Epithelial cell of esophagus (primary cell): ENCODE measurements at regions not wholly inside any gene's neighbourhood (a gene's known extent, or its start where the extent isn't known, plus 50 kb on each side); places are given as distances from the start of the nearest gene placed in this dataset.

Experiments used
- DNase-seq: peaks from one replicate; pipeline ENCODE4 v3.0.0; 2010; ENCODE audit warnings: low read depth
- H3K4me3 ChIP-seq: 2 replicates; pipeline ENCODE4 v1.5.1; 2011; ENCODE audit warnings: mild to moderate bottlenecking, low read length, control low read depth
- TF ChIP-seq, protein P1 (sequence below): IDR thresholded peaks from 2 replicates; pipeline ENCODE4 v1.5.1; 2011; ENCODE audit warnings: low read depth, mild to moderate bottlenecking, low read length, control low read depth, inconsistent platforms; ENCODE audit not compliant: insufficient read depth; ENCODE audit errors: missing control alignments

DNA sequence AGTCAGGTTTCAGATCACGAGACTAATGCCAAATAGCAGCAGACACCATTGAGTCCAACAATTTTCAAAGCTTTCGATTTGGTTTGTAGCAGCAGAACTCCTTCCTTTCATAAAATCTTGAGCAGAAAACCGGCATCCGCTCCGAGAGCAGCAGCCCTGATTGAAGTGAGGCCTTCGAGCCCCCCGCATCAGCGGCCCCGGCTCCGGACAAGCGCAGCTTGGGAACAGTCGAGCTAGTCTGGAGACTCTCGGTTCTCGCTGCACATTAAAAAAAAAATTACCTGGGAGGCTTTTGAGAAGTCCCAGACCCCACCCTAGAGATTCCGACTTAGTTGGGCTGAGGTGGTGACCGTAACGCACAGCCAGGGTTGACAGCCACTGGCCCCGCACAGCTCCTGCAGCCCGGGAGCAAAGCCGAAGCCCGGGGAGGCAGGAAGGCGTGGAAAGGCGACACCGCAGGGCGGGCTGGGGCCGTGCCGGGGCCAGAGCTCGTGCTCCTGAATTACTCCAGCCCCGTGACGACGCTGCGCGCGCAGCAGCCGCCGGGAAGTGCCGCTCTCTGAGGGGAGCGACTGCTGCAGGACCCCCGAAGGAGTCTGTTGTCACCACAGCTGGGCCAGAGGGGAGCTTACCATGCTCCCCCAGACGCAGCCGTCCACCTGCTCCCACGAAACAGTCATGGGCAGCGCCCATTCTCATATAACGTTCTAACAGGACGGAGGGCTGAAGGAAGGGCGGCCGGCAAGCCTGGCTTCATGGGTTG is 57.8 kb downstream of the SPATA19 start:
- no peak for DNase-seq
- no peak overlapping the region for H3K4me3 ChIP-seq
- TF ChIP-seq, protein P1, sequence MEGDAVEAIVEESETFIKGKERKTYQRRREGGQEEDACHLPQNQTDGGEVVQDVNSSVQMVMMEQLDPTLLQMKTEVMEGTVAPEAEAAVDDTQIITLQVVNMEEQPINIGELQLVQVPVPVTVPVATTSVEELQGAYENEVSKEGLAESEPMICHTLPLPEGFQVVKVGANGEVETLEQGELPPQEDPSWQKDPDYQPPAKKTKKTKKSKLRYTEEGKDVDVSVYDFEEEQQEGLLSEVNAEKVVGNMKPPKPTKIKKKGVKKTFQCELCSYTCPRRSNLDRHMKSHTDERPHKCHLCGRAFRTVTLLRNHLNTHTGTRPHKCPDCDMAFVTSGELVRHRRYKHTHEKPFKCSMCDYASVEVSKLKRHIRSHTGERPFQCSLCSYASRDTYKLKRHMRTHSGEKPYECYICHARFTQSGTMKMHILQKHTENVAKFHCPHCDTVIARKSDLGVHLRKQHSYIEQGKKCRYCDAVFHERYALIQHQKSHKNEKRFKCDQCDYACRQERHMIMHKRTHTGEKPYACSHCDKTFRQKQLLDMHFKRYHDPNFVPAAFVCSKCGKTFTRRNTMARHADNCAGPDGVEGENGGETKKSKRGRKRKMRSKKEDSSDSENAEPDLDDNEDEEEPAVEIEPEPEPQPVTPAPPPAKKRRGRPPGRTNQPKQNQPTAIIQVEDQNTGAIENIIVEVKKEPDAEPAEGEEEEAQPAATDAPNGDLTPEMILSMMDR: no peak

DNA sequence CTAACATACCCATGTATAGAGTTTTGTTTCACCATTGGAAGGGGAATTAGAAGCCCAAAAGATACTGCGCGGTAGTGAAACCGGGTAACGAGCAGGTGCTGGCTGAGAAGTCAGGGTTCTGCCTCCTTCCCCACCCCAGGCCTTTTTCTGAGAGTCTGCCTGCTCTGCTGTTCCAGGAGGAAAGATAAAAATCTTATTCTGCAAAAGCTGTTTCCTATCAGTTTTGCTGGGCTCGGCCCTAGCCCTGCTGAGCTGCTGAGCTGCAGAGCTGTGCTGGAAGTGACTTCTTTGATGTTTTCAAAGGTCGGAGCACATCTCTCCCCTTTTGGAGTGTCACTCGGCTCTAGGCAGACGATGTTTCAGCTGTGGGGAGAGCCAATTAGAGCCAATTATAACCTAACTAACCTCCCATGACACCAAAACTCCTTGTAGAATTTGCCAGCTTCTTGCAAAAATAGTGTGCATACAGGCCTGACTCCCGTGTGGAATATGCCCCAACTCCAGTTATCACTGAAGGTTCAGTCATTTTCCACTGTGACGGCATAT is 59.4 kb downstream of the SPATA19 start:
- TF ChIP-seq, protein P1: no peak
- no peak overlapping the region for H3K4me3 ChIP-seq
- DNase-seq: no peak

DNA sequence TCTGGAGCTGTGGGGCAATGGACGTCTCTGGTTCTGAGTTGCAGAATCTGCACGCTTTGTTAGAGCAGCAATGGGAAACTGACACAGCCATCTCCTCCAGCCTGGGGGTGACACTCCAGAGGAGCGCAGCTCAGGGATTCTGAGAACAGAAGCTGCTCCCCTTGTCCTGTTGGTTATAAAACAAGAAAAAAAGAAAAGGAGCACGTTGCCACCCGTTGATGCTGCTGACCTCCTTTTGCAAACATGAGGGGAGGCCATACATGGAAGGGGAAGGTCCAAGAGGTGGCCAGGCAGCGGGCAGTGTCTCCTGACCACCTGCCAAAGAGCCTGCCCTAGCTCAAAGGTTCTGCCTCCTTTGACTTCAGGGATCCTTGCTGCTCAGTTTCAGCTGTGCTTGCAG is 61.0 kb downstream of the SPATA19 start:
- no peak for DNase-seq
- TF ChIP-seq, protein P1: no peak
- H3K4me3 ChIP-seq: no peak overlapping the region

DNA sequence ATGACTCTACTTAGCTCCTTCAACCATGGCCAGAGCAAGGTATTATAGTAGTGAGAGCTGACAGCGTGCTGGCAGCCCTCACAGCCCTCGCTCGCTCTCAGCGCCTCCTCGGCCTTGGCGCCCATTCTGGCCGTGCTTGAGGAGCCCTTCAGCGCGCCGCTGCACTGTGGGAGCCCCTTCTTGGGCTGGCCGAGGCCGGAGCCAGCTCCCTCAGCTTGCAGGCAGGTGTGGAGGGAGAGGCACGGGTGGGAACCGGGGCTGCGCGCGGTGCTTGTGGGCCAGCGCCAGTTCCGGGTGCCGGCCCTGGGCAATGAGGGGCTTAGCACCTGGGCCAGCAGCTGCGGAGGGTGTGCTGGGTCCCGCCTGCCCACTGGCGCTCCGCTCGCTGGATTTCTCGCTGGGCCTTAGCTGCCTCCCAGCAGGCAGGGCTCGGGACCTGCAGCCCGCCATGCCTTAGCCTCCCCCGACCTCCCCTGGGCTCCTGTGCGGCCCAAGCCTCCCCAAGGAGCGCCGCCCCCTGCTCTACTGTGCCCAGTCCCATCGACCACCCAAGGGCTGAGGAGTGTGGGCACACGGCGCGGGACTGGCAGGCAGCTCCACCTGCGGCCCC is 63.1 kb downstream of the SPATA19 start:
- H3K4me3 ChIP-seq: no peak overlapping the region
- TF ChIP-seq, protein P1: no peak
- no peak for DNase-seq

DNA sequence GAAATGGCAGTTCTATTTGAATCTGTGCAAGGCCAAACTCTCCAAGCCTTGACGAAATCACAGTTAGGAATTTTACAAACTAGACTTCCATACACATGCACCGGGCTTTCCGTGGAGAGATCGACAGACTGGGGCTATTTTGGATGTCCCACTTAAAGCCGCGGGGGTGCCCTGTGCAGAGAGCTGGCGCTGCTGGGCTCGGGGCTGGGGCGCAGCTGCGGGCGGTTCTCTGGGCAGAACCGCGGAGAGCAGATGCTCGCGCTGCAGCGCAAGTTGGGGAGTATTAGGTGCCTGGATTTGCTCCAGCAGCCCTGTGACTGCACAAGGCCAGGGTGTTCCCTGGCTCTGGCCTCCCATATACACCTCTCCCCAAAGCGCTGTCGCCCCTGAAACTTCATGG is 67.2 kb downstream of the SPATA19 start:
- no peak overlapping the region for H3K4me3 ChIP-seq
- DNase-seq: no peak
- TF ChIP-seq, protein P1: no peak

DNA sequence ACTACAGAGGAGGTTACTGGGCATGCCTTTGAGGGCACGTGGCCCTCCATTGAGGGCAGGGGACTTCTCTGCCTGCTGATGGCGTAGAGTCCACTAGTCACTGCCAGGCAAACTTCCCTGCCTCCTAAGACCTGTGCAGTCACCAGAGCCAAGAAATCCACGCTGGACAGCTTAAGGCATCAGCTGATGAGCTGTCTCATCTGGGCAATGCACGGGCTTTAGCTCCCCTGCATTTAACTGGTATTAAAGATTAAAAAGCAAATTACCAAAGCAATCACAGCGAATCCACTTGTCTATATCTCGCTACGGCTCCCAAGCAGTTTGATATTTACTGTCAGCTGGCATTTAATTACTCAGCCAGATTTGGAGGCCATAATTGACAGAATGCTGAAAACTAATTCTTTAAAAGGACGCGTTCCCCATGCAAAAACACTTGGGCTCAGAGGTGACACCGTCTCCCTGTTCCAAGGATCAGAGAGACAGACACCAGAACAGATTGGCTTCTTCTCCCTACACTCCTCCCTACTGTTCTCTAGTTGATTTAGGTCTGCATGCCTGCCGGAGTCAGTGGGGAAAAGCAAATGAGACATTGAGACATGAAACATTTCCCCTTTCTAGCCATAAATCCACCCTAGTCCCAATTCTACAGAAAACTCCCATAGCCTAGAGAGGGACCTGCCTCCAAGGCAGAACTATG is 68.5 kb downstream of the SPATA19 start:
- TF ChIP-seq, protein P1: no peak
- H3K4me3 ChIP-seq: no peak overlapping the region
- no peak for DNase-seq
